ENCODE measurements at regions not wholly inside any gene's neighbourhood (a gene's known extent, or its start where the extent isn't known, plus 50 kb on each side); places are given as distances from the start of the nearest gene placed in this dataset.

GRCh38 chr3:154901278-154901677, 178.8 kb upstream of the MME start:
- no peak for TF ChIP-seq HOXB13 (CRISPR knock-in tag; IDR thresholded peaks at IDR 0.05; ENCODE audit: low read depth)
- no peak for TF ChIP-seq JUNB (IDR thresholded peaks at IDR 0.05)
- no peak for TF ChIP-seq CTCF (IDR thresholded peaks at IDR 0.05)
- TF ChIP-seq RCOR1 (IDR thresholded peaks at IDR 0.05; ENCODE audit: low read depth, low read length): no peak
- no peak for TF ChIP-seq POLR2A (IDR thresholded peaks at IDR 0.05; ENCODE audit: low read length)
- no peak for TF ChIP-seq PBX3 (IDR thresholded peaks at IDR 0.05)
- no peak for TF ChIP-seq GATA3 (IDR thresholded peaks at IDR 0.05; ENCODE audit: borderline replicate concordance)
- TF ChIP-seq MAX (IDR thresholded peaks at IDR 0.05): no peak
- no peak for TF ChIP-seq EP300 (IDR thresholded peaks at IDR 0.05)
- TF ChIP-seq NPAS2 (CRISPR knock-in tag; IDR thresholded peaks at IDR 0.05; ENCODE audit: borderline replicate concordance): no peak

Measured in A549 (cell line).